Cardiac fibroblast (primary cell): ENCODE measurements at regions not wholly inside any gene's neighbourhood (a gene's known extent, or its start where the extent isn't known, plus 50 kb on each side); places are given as distances from the start of the nearest gene placed in this dataset.
A peak's percentile ranks its signal among the peaks of the same experiment; 100 is the strongest.

ENCODE experiments used
- DNase-seq, 2 donors: peaks; one replicate each; pipeline versions ENCODE4 v3.0.0 to v3.0.0-alpha.2; 2010; ENCODE audit warnings: low read depth in 2 of 2
- H3K4me3 ChIP-seq, 2 donors: replicated peaks in 1 of 2; 1 replicate in 1 of 2; 2 replicates in 1 of 2; pipeline ENCODE4 v1.5.1; 2011; ENCODE audit warnings: low read depth in 2 of 2, low read length in 2 of 2, mild to moderate bottlenecking in 2 of 2, moderate library complexity in 1 of 2
- TF ChIP-seq, protein P1 (sequence below): IDR thresholded peaks from one replicate; pipeline ENCODE4 v1.5.1; 2011; ENCODE audit warnings: low read depth, mild to moderate bottlenecking, low read length, inconsistent platforms

DNA sequence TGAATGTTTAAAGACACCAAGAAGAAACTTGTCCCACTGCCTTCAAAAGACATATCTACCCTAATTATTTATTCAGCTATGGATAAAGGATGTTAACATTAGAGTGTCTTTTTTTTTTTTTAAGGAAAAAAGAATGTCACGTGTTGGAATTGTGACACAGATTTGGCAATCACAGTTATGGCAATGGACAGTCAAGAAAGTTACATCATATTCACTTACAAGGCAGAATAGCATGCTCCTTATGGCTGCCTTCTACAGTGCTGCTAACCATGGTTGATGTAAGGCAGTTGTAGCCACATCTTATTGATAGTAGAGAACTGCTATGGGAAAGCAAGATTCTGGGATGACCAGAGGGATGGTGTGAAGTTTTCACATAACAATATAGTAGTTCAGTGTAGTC, 128.8 kb upstream of the ZBTB20 start:
- TF ChIP-seq, protein P1, sequence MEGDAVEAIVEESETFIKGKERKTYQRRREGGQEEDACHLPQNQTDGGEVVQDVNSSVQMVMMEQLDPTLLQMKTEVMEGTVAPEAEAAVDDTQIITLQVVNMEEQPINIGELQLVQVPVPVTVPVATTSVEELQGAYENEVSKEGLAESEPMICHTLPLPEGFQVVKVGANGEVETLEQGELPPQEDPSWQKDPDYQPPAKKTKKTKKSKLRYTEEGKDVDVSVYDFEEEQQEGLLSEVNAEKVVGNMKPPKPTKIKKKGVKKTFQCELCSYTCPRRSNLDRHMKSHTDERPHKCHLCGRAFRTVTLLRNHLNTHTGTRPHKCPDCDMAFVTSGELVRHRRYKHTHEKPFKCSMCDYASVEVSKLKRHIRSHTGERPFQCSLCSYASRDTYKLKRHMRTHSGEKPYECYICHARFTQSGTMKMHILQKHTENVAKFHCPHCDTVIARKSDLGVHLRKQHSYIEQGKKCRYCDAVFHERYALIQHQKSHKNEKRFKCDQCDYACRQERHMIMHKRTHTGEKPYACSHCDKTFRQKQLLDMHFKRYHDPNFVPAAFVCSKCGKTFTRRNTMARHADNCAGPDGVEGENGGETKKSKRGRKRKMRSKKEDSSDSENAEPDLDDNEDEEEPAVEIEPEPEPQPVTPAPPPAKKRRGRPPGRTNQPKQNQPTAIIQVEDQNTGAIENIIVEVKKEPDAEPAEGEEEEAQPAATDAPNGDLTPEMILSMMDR = no peak
- H3K4me3 ChIP-seq = no peak overlapping the region
- DNase-seq = peak; percentile 55 to 60

DNA sequence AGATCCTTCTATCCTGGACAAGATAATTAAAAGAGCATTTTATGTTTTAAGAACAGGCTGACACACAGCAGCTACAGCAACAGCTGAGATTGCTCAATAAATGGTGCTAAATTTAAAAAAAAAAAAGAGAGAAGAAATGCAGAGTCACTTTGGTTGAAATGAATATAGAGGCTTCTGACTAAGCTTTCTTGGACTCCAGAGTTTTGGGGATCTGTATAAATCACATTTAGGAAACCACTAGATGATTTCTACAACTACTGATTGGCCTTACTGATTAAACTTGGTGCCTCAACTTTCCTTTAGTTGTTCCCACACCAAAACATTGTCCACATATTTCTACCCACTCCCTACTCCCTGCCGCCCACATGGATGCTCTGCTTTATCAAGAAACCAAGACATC, 132.9 kb upstream of the ZBTB20 start:
- TF ChIP-seq, protein P1 = no peak
- H3K4me3 ChIP-seq = no peak overlapping the region
- peak; percentile 56 to 69 for DNase-seq

DNA sequence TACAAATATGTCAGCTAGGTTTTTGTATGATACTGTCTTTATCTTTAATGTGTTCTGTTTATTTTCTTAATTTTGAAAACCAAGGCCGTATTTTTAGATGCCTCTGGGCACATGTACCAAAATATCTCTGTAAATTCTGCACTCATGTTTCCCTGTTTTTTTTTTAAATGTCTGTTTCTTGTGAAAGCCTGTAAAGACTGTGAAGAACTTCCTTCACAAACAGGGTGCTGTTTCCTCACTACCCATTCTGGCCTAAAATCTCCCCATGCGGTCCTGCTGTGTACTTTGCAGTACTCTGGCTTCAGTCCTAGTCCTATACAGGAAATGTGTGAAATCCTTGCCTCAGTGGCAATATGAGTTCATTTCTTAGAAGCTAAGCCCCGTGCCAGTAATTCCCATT, 133.4 kb upstream of the ZBTB20 start:
- no peak overlapping the region for H3K4me3 ChIP-seq
- TF ChIP-seq, protein P1 = no peak
- DNase-seq = peak; percentile 22 to 74

DNA sequence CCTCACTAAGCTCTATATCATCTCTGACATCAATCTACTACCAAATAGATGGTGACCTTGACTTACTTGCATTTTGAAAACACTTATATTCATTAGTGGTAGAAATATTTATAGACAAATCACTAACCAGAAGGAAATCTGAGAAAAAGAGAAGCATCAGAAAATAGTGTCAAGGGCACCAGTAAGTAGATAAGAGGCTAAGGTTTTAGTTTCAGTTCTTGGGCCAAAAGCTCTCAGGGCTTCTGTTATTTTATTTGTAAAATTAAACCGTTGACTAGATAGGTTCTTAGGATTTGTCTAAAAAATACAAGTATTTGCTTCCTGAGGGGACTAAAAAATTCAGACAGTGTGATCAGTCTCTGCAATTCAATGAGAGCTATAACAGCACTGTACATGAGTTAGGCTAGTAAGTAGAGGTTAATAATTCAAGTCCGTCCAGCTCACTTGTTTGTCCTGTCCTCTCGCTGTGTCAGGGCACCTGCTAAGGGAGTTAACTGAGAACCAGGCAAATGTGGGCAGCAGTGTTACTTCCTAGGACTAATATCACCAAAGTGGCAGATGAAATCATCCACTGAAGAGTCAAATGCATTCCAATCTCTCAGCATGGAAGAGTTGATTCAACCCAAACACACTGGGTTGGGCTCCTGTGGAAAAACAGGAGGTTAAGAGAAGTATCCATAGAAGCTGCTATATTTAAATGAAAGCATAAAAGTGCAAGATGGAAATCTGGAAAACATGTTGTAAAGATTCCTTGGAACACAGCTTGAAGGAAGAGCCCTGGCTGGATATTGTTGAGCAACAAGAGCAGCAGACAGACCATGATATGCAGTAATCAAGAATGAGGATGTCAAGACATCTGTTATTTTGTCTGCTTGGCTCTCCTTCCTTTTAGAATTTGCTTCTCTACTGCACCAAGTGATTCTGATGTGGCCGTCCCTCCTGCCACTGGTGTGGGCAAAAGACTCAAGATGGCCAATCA, 134.9 kb upstream of the ZBTB20 start:
- no peak for DNase-seq
- TF ChIP-seq, protein P1 = no peak
- no peak overlapping the region for H3K4me3 ChIP-seq

DNA sequence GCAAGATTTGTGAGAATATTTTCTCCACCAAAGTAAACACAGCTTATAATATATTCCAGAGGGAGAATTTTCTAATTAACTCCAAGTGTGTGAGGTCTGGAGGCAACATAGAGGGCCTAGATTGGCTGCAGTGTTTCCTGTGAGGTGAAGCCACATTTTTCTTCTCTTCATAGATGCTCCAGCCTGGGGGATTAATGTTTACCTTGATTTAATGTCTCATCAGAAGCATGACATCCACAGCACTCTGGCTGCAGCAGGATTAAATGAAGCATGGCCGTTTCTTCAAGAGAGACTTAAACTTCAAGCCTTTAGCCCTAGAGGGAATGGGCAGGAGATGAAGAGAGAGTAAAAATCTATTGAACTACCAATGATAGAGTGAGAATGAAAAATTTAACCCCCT, 137.9 kb upstream of the ZBTB20 start:
- H3K4me3 ChIP-seq = no peak overlapping the region
- DNase-seq = no peak
- TF ChIP-seq, protein P1 = no peak

DNA sequence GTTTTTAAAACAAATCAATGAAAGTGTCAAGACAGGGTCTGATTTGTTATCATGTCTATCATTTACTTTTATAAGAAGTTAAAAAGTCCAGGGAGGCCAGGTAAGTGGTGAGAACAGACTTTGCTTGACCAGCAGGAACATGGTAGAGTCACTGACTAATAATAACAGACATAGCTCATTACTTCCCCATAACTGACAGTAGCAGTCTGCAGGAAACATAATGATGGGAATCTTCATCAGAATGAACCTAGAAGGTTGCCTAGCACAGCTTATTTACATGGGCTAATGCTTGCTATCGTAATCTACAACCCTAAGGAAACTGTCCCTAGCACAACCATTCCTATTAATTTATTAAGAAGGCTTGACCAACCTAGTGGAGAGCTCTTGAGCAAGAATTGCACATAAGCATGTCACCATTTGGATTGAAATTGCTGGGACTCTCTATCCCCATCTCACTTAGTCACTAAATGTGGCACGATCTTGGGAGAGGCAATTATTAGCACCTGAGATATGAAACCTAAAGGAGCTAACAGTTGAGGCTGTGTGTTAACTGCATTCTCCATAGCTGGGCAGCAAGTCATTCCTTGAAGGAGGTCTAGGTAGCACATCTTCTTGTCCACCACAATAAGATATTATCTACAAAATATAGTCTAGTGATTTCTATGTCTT, 139.6 kb upstream of the ZBTB20 start:
- DNase-seq = no peak
- TF ChIP-seq, protein P1 = no peak
- H3K4me3 ChIP-seq = no peak overlapping the region
